ENCODE measurements at regions not wholly inside any gene's neighbourhood (a gene's known extent, or its start where the extent isn't known, plus 50 kb on each side); places are given as distances from the start of the nearest gene placed in this dataset.

GRCh38 chr5:96084874-96085506, 123.3 kb upstream of the ELL2 start:
- peaks cover 2% of the 10 kb centered on the region for H3K36me3 Mint-ChIP-seq (ENCODE audit: low read depth)

DNA sequence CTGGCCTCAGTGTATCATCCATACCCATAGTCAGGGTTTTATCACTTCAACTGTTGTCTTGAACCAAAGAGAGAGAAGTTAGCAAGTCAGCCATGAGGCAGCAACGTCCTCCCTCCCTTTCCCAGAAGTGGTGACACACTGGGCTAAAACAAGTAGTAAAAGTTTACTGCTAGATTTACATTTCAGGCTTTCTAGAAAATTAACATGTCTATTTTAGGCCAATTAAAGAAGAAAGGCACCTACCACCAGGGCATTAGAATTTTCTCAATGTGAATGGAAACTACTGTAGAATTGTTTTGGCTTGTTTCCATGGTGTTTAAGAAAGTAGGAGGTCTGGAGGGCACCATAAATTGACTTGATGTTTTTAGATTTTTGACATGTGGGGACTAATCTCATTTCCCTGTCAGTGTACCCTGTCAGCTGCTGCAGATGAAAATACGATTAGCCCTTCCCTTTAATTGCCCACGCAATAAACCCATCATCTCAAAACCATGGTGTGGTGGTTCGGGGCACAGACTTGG, 121.8 kb upstream of the ELL2 start:
- Mint-ChIP-seq H3K4me1 (ENCODE audit: low read depth) (peaks cover 13% of the 10 kb centered on the region), H3K27me3 (ENCODE audit: low read depth) (no peaks in the 10 kb centered on the region), H3K36me3 (ENCODE audit: low read depth) (peaks cover 2% of the 10 kb centered on the region), H3K27ac (no peak overlapping the region), H3K4me3 (no peak overlapping the region), H3K9me3 (no peaks in the 10 kb centered on the region)

More at GRCh38 chr5:96084874-96085506, 123.3 kb upstream of the ELL2 start:
- Mint-ChIP-seq H3K27me3 (ENCODE audit: low read depth) (no peaks in the 10 kb centered on the region), H3K9me3 (no peaks in the 10 kb centered on the region), H3K4me3 (no peak overlapping the region), H3K27ac (no peak overlapping the region), H3K4me1 (ENCODE audit: low read depth) (peaks cover 6% of the 10 kb centered on the region)

GRCh38 chr5:96081276-96081858, 119.7 kb upstream of the ELL2 start:
- Mint-ChIP-seq H3K36me3 (ENCODE audit: low read depth) (peaks cover 2% of the 10 kb centered on the region), H3K4me3 (no peak overlapping the region), H3K27me3 (ENCODE audit: low read depth) (no peaks in the 10 kb centered on the region), H3K4me1 (ENCODE audit: low read depth) (peaks cover 13% of the 10 kb centered on the region), H3K27ac (no peak overlapping the region), H3K9me3 (no peaks in the 10 kb centered on the region)

GRCh38 chr5:96080557-96080956, 118.9 kb upstream of the ELL2 start:
- Mint-ChIP-seq H3K4me1 (ENCODE audit: low read depth) (peaks cover 13% of the 10 kb centered on the region), H3K36me3 (ENCODE audit: low read depth) (peaks cover 2% of the 10 kb centered on the region), H3K27me3 (ENCODE audit: low read depth) (no peaks in the 10 kb centered on the region), H3K4me3 (no peak overlapping the region), H3K9me3 (no peaks in the 10 kb centered on the region), H3K27ac (no peak overlapping the region)

DNA sequence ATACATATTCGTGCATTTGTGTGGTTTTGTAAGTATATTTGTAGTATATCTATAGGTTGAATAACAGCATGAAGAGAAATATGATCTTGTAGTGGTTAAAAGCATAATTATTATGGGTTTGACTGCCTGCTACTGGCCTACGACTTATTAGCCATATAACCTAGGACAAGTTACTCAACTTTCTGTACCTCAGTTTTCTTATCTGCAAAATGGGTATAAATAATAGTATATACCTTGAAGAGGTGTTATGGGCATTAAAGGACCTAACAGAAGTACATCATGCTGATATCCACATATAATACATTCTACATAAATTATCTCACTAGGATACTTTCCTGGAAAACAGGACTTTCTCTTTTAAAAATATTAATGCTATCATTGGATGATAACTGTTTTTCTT, 118.3 kb upstream of the ELL2 start:
- H3K4me1 Mint-ChIP-seq (ENCODE audit: low read depth), result peaks cover 15% of the 10 kb centered on the region
- no peak overlapping the region for H3K27ac Mint-ChIP-seq
- no peaks in the 10 kb centered on the region for H3K27me3 Mint-ChIP-seq (ENCODE audit: low read depth)
- peaks cover 2% of the 10 kb centered on the region for H3K36me3 Mint-ChIP-seq (ENCODE audit: low read depth)
- H3K4me3 Mint-ChIP-seq, result no peak overlapping the region
- H3K9me3 Mint-ChIP-seq, result no peaks in the 10 kb centered on the region

DNA sequence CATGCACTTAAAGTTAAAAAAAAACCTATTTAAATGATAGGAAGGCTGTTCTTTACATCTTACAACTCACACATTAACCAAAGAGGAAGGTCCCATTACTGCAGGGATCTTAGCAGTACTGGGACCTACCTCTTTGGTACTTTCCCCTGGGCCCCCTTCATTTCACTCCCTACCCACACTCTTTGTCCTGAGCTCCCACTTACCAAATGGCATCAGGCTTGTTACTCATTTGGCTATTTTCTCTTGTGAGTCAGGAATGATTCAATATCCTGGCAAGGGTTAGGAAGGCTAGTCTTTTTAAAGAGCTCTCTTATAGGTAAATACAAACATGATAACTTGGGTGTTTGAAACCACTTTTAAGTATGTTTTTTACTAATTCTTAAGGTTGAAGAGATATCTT, 117.4 kb upstream of the ELL2 start:
- peaks cover 21% of the 10 kb centered on the region for H3K4me1 Mint-ChIP-seq (ENCODE audit: low read depth)

GRCh38 chr5:96076451-96076850, 114.8 kb upstream of the ELL2 start:
- H3K9me3 Mint-ChIP-seq, result no peaks in the 10 kb centered on the region
- peaks cover 16% of the 10 kb centered on the region for H3K4me1 Mint-ChIP-seq (ENCODE audit: low read depth)

More for the DNA sequence above, 117.4 kb upstream of the ELL2 start:
- H3K9me3 Mint-ChIP-seq, result no peaks in the 10 kb centered on the region
- H3K27ac Mint-ChIP-seq, result peak overlapping the region; percentile 46
- H3K27me3 Mint-ChIP-seq (ENCODE audit: low read depth), result no peaks in the 10 kb centered on the region
- no peak overlapping the region for H3K4me3 Mint-ChIP-seq
- H3K36me3 Mint-ChIP-seq (ENCODE audit: low read depth), result peaks cover 2% of the 10 kb centered on the region

GRCh38 chr5:96075579-96076289, 114.1 kb upstream of the ELL2 start:
- no peaks in the 10 kb centered on the region for H3K9me3 Mint-ChIP-seq
- H3K4me3 Mint-ChIP-seq, result no peak overlapping the region
- no peaks in the 10 kb centered on the region for H3K27me3 Mint-ChIP-seq (ENCODE audit: low read depth)
- peaks cover 15% of the 10 kb centered on the region for H3K4me1 Mint-ChIP-seq (ENCODE audit: low read depth)
- no peak overlapping the region for H3K27ac Mint-ChIP-seq
- H3K36me3 Mint-ChIP-seq (ENCODE audit: low read depth), result no peaks in the 10 kb centered on the region

More at GRCh38 chr5:96076451-96076850, 114.8 kb upstream of the ELL2 start:
- Mint-ChIP-seq H3K27me3 (ENCODE audit: low read depth) (no peaks in the 10 kb centered on the region), H3K27ac (no peak overlapping the region), H3K36me3 (ENCODE audit: low read depth) (peaks cover 2% of the 10 kb centered on the region), H3K4me3 (no peak overlapping the region)

DNA sequence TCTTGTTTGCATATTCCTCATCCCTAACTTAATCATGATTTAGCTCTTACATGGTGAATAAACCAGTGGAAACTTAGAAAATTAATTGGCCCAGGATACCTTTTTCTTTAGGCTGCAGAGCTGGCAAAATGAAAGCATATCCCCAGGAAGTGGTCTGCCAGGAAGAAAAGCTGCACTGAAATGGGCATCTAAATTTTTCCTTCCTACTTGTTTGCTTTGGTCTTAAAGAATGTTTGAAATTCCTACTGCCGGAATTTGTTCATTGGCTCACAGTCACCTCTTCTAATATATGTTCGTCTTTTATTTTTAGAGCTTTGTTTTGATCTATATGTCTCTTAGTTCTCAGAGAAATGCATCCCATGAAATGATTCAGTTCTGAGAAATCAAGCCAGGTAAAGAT, 113.2 kb upstream of the ELL2 start:
- Mint-ChIP-seq H3K27me3 (ENCODE audit: low read depth) (no peaks in the 10 kb centered on the region), H3K27ac (no peak overlapping the region), H3K36me3 (ENCODE audit: low read depth) (no peaks in the 10 kb centered on the region), H3K4me1 (ENCODE audit: low read depth) (peaks cover 22% of the 10 kb centered on the region), H3K4me3 (no peak overlapping the region), H3K9me3 (no peaks in the 10 kb centered on the region)

DNA sequence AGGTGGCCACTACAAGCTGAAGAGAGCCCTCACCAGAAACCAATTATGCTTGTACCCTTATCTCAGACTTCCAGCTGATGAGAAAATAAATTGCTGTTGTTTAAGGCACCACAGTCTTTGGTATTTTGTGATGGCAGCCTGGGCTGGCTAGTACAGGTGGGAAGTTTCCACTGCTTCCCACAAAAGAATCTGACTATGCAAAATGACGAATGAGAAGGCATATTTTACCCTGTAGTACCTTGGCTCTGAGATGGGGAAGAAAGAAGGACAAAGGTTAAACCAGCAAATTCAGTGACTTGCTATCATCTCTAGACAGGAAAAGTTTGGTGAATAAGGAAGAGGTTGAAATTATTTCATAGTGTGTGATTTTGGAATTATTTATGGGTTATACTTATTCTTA, 112.8 kb upstream of the ELL2 start:
- Mint-ChIP-seq H3K36me3 (ENCODE audit: low read depth) (no peaks in the 10 kb centered on the region), H3K27ac (no peak overlapping the region), H3K4me1 (ENCODE audit: low read depth) (peaks cover 21% of the 10 kb centered on the region), H3K27me3 (ENCODE audit: low read depth) (no peaks in the 10 kb centered on the region), H3K4me3 (no peak overlapping the region), H3K9me3 (no peaks in the 10 kb centered on the region)

GRCh38 chr5:96072791-96073165, 111.1 kb upstream of the ELL2 start:
- Mint-ChIP-seq H3K27ac (no peak overlapping the region), H3K9me3 (no peaks in the 10 kb centered on the region), H3K4me3 (no peak overlapping the region), H3K36me3 (ENCODE audit: low read depth) (peaks cover 1% of the 10 kb centered on the region), H3K27me3 (ENCODE audit: low read depth) (no peaks in the 10 kb centered on the region), H3K4me1 (ENCODE audit: low read depth) (peaks cover 21% of the 10 kb centered on the region)

GRCh38 chr5:96072138-96072790, 110.6 kb upstream of the ELL2 start:
- Mint-ChIP-seq H3K4me1 (ENCODE audit: low read depth) (peaks cover 24% of the 10 kb centered on the region), H3K27ac (no peak overlapping the region), H3K9me3 (no peaks in the 10 kb centered on the region), H3K36me3 (ENCODE audit: low read depth) (peaks cover 2% of the 10 kb centered on the region), H3K27me3 (ENCODE audit: low read depth) (no peaks in the 10 kb centered on the region), H3K4me3 (no peak overlapping the region)

DNA sequence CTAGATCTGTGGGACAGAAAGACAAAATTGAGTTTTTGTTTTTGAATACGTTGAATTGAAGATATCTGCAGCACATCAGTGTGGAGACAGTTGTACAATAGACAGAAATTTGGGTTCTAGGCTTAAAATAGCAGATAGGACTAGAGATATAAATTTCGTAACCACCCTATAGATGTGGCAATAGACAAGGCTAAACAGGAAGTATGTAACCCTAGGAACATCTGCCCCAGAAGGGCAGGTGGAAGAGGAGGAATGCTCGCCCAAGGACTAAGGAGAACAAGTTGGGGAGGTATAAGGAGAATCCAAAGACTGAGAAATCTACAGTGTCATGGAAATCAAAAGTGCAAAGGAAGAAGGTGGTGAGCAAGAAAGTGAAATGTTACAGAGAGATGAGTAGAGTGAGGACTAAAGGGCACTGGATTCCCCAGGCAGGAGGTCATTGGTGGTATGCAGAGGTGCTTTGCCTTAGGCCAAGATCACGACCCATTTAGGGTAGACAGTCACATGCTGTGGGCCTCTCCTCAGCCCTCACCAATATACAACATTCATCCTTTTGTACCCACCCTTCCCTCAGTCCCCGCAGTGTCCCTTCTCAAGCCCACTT, 109.1 kb upstream of the ELL2 start:
- Mint-ChIP-seq H3K9me3 (no peaks in the 10 kb centered on the region), H3K27ac (no peak overlapping the region), H3K4me3 (no peak overlapping the region), H3K36me3 (ENCODE audit: low read depth) (peaks cover 2% of the 10 kb centered on the region), H3K27me3 (ENCODE audit: low read depth) (no peaks in the 10 kb centered on the region), H3K4me1 (ENCODE audit: low read depth) (peaks cover 28% of the 10 kb centered on the region)

DNA sequence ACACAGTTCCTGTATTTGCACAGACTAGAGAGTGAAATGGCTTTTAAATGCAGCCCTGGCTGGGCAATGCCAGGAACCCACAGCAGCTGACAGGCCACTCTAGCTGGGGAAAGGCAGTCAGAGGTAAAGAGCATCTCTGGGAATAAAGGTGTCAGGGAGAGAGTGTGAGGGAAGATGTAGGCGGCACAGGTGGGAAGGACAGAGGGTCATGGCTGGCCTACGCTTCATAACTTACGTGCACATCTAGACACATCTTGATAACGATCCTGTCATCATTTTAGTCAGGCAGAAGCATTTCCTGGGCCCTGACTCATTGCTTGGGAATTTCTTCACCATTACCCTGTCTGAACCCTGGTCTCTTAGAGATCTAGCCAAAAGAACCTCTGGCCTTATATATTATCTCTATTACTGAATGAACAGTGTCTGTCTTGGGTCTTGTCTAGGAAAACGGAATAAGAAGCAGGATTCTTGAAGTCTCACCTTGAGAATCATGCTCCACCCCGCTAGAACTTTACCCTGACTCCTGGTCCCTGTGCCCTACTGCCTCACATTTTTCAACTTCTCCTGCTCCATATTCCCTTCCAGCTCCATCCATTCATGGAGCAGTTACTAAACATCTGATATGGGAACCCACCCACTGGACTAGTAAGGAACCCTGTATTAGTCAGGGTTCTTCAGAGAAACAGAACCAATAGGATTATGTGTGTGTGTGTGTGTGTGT, 106.4 kb upstream of the ELL2 start:
- peaks cover 31% of the 10 kb centered on the region for H3K4me1 Mint-ChIP-seq (ENCODE audit: low read depth)
- peaks cover 2% of the 10 kb centered on the region for H3K36me3 Mint-ChIP-seq (ENCODE audit: low read depth)
- H3K9me3 Mint-ChIP-seq, result no peaks in the 10 kb centered on the region
- peak overlapping the region; percentile 22 for H3K4me3 Mint-ChIP-seq
- H3K27me3 Mint-ChIP-seq (ENCODE audit: low read depth), result no peaks in the 10 kb centered on the region
- H3K27ac Mint-ChIP-seq, result peak overlapping the region; percentile 89

All from T-helper 1 cell treated with Interleukin-12 subunit alpha and Interleukin-12 subunit beta and Interleukin-4 antibody, amounts not matched to agents 30 μg/mL and 1 μg/mL, for 36 hours (primary cell).